Testis (tissue), 2 donors: ENCODE measurements at regions not wholly inside any gene's neighbourhood (a gene's known extent, or its start where the extent isn't known, plus 50 kb on each side); places are given as distances from the start of the nearest gene placed in this dataset.

Experiments used
- DNase-seq: peaks from one replicate; pipeline ENCODE4 v3.0.0-alpha.2; 2019
- H3K27ac ChIP-seq, 2 donors: fragments of 200-600 bp; sonication (generic); one replicate each; pipeline ENCODE4 v1.5.1; 2019
- H3K27me3 ChIP-seq: fragments of 200-600 bp; sonication (generic); one replicate; pipeline ENCODE4 v1.5.1; 2019
- H3K36me3 ChIP-seq: fragments of 200-600 bp; sonication (generic); one replicate; pipeline ENCODE4 v1.5.1; 2017; ENCODE audit warnings: low read depth; ENCODE audit errors: missing control alignments
- H3K4me1 ChIP-seq: fragments of 200-600 bp; sonication (generic); one replicate; pipeline ENCODE4 v1.5.1; 2019
- H3K4me3 ChIP-seq, 2 donors: fragments of 200-600 bp; sonication (generic); one replicate each; pipeline ENCODE4 v1.5.1; 2017 to 2019
- H3K9me3 ChIP-seq: fragments of 200-600 bp; sonication (generic); one replicate; pipeline ENCODE4 v1.5.1; 2017
- POLR2A ChIP-seq: fragments of 450-650 bp; IDR thresholded peaks from one replicate; pipeline ENCODE4 v1.6.1; 2017; ENCODE audit warnings: antibody characterized with exemption, mild to moderate bottlenecking, moderate library complexity
- WGBS, 2 donors: methylation state at CpG; one replicate each; pipeline ENCODE4 v1.1.5; 2018; 5-methylcytosine and 5-hydroxymethylcytosine counted together
- intact Hi-C: fragments of 100-400 bp; cut with DNase I; formaldehyde crosslinking; loops from one replicate; pipeline ENCODE4 v1.15.1; 2023; ENCODE audit warnings: low total_unique reads
- TF ChIP-seq, protein P1 (sequence below), 3 experiments: fragments of 450-650 bp in 2 of 3; fragments of 200-600 bp in 1 of 3; sonication (generic) in 1 of 3; IDR thresholded peaks; one replicate each; pipeline ENCODE4 v1.5.1; 2016 to 2019; ENCODE audit warnings: antibody characterized with exemption in 3 of 3, mild to moderate bottlenecking in 2 of 3, moderate library complexity in 1 of 3

- 85 to 86% methylated on average over 5 of the region's 5 CpGs for WGBS, 2 donors
- DNase-seq = no peak
- no peak for TF ChIP-seq POLR2A
- TF ChIP-seq, protein P1, sequence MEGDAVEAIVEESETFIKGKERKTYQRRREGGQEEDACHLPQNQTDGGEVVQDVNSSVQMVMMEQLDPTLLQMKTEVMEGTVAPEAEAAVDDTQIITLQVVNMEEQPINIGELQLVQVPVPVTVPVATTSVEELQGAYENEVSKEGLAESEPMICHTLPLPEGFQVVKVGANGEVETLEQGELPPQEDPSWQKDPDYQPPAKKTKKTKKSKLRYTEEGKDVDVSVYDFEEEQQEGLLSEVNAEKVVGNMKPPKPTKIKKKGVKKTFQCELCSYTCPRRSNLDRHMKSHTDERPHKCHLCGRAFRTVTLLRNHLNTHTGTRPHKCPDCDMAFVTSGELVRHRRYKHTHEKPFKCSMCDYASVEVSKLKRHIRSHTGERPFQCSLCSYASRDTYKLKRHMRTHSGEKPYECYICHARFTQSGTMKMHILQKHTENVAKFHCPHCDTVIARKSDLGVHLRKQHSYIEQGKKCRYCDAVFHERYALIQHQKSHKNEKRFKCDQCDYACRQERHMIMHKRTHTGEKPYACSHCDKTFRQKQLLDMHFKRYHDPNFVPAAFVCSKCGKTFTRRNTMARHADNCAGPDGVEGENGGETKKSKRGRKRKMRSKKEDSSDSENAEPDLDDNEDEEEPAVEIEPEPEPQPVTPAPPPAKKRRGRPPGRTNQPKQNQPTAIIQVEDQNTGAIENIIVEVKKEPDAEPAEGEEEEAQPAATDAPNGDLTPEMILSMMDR (IDR thresholded peaks at IDR 0.05) = no peak
- no peak overlapping the region for H3K27ac ChIP-seq
- H3K4me3 ChIP-seq = no peak overlapping the region
- no peaks in the 10 kb centered on the region for H3K27me3 ChIP-seq
- no peaks in the 10 kb centered on the region for H3K4me1 ChIP-seq
- intact Hi-C loops = no loop called here
- H3K9me3 ChIP-seq = no peaks in the 10 kb centered on the region
- no peaks in the 10 kb centered on the region for H3K36me3 ChIP-seq
Observed at GRCh38 chr15:57827021-57827420, 120.5 kb downstream of the POLR2M start.

GRCh38 chr15:57827971-57828370 lies 121.5 kb downstream of the POLR2M start:
- intact Hi-C loops = no loop called here
- Histone ChIP-seq H3K4me1 (no peaks in the 10 kb centered on the region), H3K4me3 (no peak overlapping the region), H3K27me3 (no peaks in the 10 kb centered on the region), H3K36me3 (no peaks in the 10 kb centered on the region), H3K9me3 (no peaks in the 10 kb centered on the region), H3K27ac (no peak overlapping the region)
- TF ChIP-seq, protein P1 (IDR thresholded peaks at IDR 0.05) = no peak
- TF ChIP-seq POLR2A = no peak
- DNase-seq = no peak
- 84 to 98% methylated on average over 2 of the region's 2 CpGs for WGBS, 2 donors

DNA sequence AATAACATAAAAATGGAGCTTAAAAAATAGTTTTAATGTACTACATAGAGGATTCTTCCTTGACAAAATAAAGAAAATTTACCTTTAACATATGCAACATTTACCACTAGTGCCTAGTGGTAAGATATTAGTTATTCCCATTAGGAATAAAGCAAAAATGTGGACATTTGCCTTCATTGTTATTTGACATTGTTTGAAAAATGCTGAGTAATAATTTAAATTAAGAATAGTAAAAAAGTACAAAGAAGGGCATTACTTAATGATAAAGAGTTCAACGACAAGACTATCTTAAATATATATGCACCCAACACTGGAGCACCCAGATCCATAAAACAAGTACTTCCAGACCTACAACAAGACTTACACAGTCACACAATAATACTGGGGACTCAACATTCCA lies 125.7 kb downstream of the POLR2M start:
- no peaks in the 10 kb centered on the region for H3K27me3 ChIP-seq
- H3K4me1 ChIP-seq = no peaks in the 10 kb centered on the region
- no peaks in the 10 kb centered on the region for H3K9me3 ChIP-seq
- TF ChIP-seq POLR2A = no peak
- TF ChIP-seq, protein P1 (IDR thresholded peaks at IDR 0.05) = no peak
- no peak for DNase-seq
- WGBS, 2 donors = 86 to 100% methylated on average over 1 of the region's 1 CpG
- no peak overlapping the region for H3K4me3 ChIP-seq
- no peak overlapping the region for H3K27ac ChIP-seq
- no peaks in the 10 kb centered on the region for H3K36me3 ChIP-seq
- intact Hi-C loops = no loop called here

- Histone ChIP-seq H3K27ac (no peak overlapping the region), H3K36me3 (no peaks in the 10 kb centered on the region), H3K27me3 (no peaks in the 10 kb centered on the region), H3K9me3 (no peaks in the 10 kb centered on the region), H3K4me3 (no peak overlapping the region), H3K4me1 (no peaks in the 10 kb centered on the region)
- no peak for DNase-seq
- no peak for TF ChIP-seq POLR2A
- TF ChIP-seq, protein P1 (IDR thresholded peaks at IDR 0.05) = no peak
- intact Hi-C loops = no loop called here
- WGBS, 2 donors = 89 to 96% methylated on average over 3 of the region's 3 CpGs
Observed at GRCh38 chr15:57835119-57835518, 128.6 kb downstream of the POLR2M start.

DNA sequence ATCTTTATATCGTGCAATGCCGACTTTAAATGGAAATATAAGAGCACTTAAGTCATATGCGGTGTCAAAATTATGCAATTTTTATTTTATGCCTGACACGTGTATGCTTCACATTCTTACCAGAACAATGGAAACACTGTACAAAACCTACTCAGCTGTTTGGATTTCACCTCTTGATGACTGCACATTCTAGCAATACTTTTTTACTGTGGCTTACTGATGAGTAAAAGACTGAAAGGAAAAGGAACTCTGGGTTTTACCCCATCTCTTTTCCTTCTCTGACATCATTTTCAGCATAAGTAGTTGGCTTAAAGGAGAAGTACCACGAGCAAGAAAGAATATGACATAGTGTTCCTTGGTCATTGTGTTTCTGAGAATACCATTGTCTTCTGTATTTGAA lies 142.8 kb downstream of the POLR2M start:
- no peaks in the 10 kb centered on the region for H3K27me3 ChIP-seq
- WGBS, 2 donors = 90 to 91% methylated on average over 5 of the region's 5 CpGs
- H3K27ac ChIP-seq = no peak overlapping the region
- no peaks in the 10 kb centered on the region for H3K9me3 ChIP-seq
- intact Hi-C loops = no loop called here
- H3K36me3 ChIP-seq = no peaks in the 10 kb centered on the region
- no peak for DNase-seq
- H3K4me1 ChIP-seq = no peaks in the 10 kb centered on the region
- TF ChIP-seq, protein P1 (IDR thresholded peaks at IDR 0.05) = no peak
- TF ChIP-seq POLR2A = no peak
- no peak overlapping the region for H3K4me3 ChIP-seq
